Panc1 (cell line): ENCODE measurements at regions not wholly inside any gene's neighbourhood (a gene's known extent, or its start where the extent isn't known, plus 50 kb on each side); places are given as distances from the start of the nearest gene placed in this dataset.

Experiments
- ATAC-seq: fragments of 200-7000 bp; cut with Tn5 transposase; 2 replicates; pipeline ENCODE4 v1.9.1; 2020; ENCODE audit warnings: mild to moderate bottlenecking, moderate library complexity
- BruUV-seq: library from RNA; stranded (reverse); fragments of 400-500 nt; replicated peaks from 2 replicates; lab custom pipeline; 2021; lab: Mats Ljungman, UMichigan
- CTCF ChIA-PET: fragments of 300-600 bp; sonication (Branson Sonifier 250); formaldehyde crosslinking; loops from one replicate; lab custom pipeline; 2022; ENCODE audit warnings: antibody characterized with exemption; lab: Charles Lee
- POLR2A ChIA-PET: fragments of 300-600 bp; sonication (Branson Sonifier 250); formaldehyde crosslinking; loops from one replicate; lab custom pipeline; 2022; ENCODE audit warnings: antibody characterized with exemption; lab: Charles Lee
- DNase-seq: peaks from one replicate; pipeline ENCODE4 v3.0.0-alpha.2; 2010; ENCODE audit warnings: low read depth, low spot score
- H3K27ac ChIP-seq: 2 replicates; pipeline ENCODE4 v1.5.1; 2011; ENCODE audit warnings: mild to moderate bottlenecking, low read length, inconsistent platforms
- H3K27me3 ChIP-seq: fragments of 200-500 bp; sonication (Bioruptor generic); 2 replicates; pipeline ENCODE4 v1.6.0; 2014; ENCODE audit warnings: low read length, inconsistent platforms; ENCODE audit not compliant: control insufficient read depth, insufficient read depth
- H3K36me3 ChIP-seq: fragments of 200-500 bp; sonication (Bioruptor generic); 2 replicates; pipeline ENCODE4 v1.5.1; 2014; ENCODE audit warnings: inconsistent platforms, mild to moderate bottlenecking, low read length, moderate library complexity; ENCODE audit not compliant: control insufficient read depth, insufficient read depth
- H3K4me1 ChIP-seq: 2 replicates; pipeline ENCODE4 v1.5.1; 2011; ENCODE audit warnings: inconsistent platforms, mild to moderate bottlenecking, low read length, moderate library complexity; ENCODE audit not compliant: control insufficient read depth, insufficient read depth
- H3K4me3 ChIP-seq, 2 experiments: 2 replicates each; pipeline ENCODE4 v1.5.1; 2011 to 2012; ENCODE audit warnings: low read depth in 2 of 2, low read length in 2 of 2, mild to moderate bottlenecking in 2 of 2, inconsistent platforms in 1 of 2, moderate library complexity in 1 of 2
- H3K9me3 ChIP-seq: fragments of 200-500 bp; sonication (Bioruptor generic); 2 replicates; pipeline ENCODE4 v1.5.1; 2014; ENCODE audit warnings: low read depth, mild to moderate bottlenecking, inconsistent platforms, low read length, moderate library complexity; ENCODE audit not compliant: control insufficient read depth, insufficient read depth
- CTCF ChIP-seq: fragments of 450-650 bp; IDR thresholded peaks from 2 replicates; pipeline ENCODE4 v1.5.1; 2017; ENCODE audit warnings: mild to moderate bottlenecking
- POLR2AphosphoS5 ChIP-seq: IDR thresholded peaks from 2 replicates; pipeline ENCODE4 v1.6.1; 2012; ENCODE audit warnings: mild to moderate bottlenecking, low read depth, low read length, moderate library complexity
- REST ChIP-seq, 2 experiments: IDR thresholded peaks; 2 replicates each; pipeline ENCODE4 v1.6.1; 2011 to 2012; ENCODE audit warnings: low read depth in 2 of 2, control low read depth in 1 of 2, low read length in 1 of 2, mild to moderate bottlenecking in 1 of 2, moderate library complexity in 1 of 2; ENCODE audit not compliant: insufficient read depth in 1 of 2
- SIN3A ChIP-seq: IDR thresholded peaks from 2 replicates; pipeline ENCODE4 v1.6.1; 2012; ENCODE audit warnings: low read depth, mild to moderate bottlenecking, low read length, moderate library complexity, borderline replicate concordance; ENCODE audit not compliant: insufficient read depth
- TCF7L2 ChIP-seq: IDR thresholded peaks from 2 replicates; pipeline ENCODE4 v1.6.1; 2011; ENCODE audit warnings: mild to moderate bottlenecking, low read depth, low read length, inconsistent platforms
- in situ Hi-C: cut with HindIII; loops from 2 replicates; pipeline ENCODE4 v1.10.0; 2016; ENCODE audit warnings: low sequenced_read_pairs, low pct_unique_long_range_greater_than_20kb
- intact Hi-C: fragments of 100-400 bp; cut with micrococcal nuclease; formaldehyde crosslinking; loops from one replicate; pipeline ENCODE4 v1.10.0; 2022; ENCODE audit not compliant: unreplicated experiment

GRCh38 chr7:85644272-85644671, 457.4 kb upstream of the SEMA3D start:
- DNase-seq (no peak), ATAC-seq (no peak)
- ChIA-PET POLR2A (no interaction called here), CTCF (no interaction called here)
- no peak for TF ChIP-seq SIN3A
- intact Hi-C loops = no loop called here
- no peaks in the 10 kb centered on the region for H3K36me3 ChIP-seq
- no TSS peak for BruUV-seq
- no peaks in the 10 kb centered on the region for H3K9me3 ChIP-seq
- no peak overlapping the region for H3K4me3 ChIP-seq
- H3K27me3 ChIP-seq = no peaks in the 10 kb centered on the region
- no peaks in the 10 kb centered on the region for H3K4me1 ChIP-seq
- in situ Hi-C loops = no loop called here
- H3K27ac ChIP-seq = no peak overlapping the region

GRCh38 chr7:85641331-85641730, 454.5 kb upstream of the SEMA3D start:
- TF ChIP-seq SIN3A = no peak
- no peak for TF ChIP-seq TCF7L2
- no peak for TF ChIP-seq CTCF
- TF ChIP-seq POLR2AphosphoS5 = no peak
- TF ChIP-seq REST (IDR thresholded peaks at IDR 0.05; ENCODE audit: insufficient read depth in 1 of 2, low read depth in 2 of 2, low read length in 1 of 2) = no peak
- ChIA-PET CTCF (no interaction called here), POLR2A (no interaction called here)
- intact Hi-C loops = no loop called here
- H3K27me3 ChIP-seq = no peaks in the 10 kb centered on the region
- H3K4me1 ChIP-seq = no peaks in the 10 kb centered on the region
- no peak for ATAC-seq
- H3K9me3 ChIP-seq = no peaks in the 10 kb centered on the region
- H3K36me3 ChIP-seq = no peaks in the 10 kb centered on the region
- H3K27ac ChIP-seq = no peak overlapping the region
- no peak overlapping the region for H3K4me3 ChIP-seq
- in situ Hi-C loops = no loop called here
- BruUV-seq = no TSS peak
- no peak for DNase-seq

GRCh38 chr7:85638394-85638793, 451.5 kb upstream of the SEMA3D start:
- ChIA-PET POLR2A (no interaction called here), CTCF (no interaction called here)
- Histone ChIP-seq H3K27ac (no peak overlapping the region), H3K27me3 (no peaks in the 10 kb centered on the region), H3K4me3 (no peak overlapping the region), H3K9me3 (no peaks in the 10 kb centered on the region), H3K4me1 (no peaks in the 10 kb centered on the region), H3K36me3 (no peaks in the 10 kb centered on the region)
- in situ Hi-C loops (no loop called here), intact Hi-C loops (no loop called here)
- BruUV-seq = no TSS peak
- DNase-seq (no peak), ATAC-seq (no peak)
- no peak for TF ChIP-seq REST (IDR thresholded peaks at IDR 0.05; ENCODE audit: insufficient read depth in 1 of 2, low read depth in 2 of 2, low read length in 1 of 2)
- no peak for TF ChIP-seq SIN3A
- no peak for TF ChIP-seq POLR2AphosphoS5
- TF ChIP-seq TCF7L2 = no peak
